ENCODE measurements at regions not wholly inside any gene's neighbourhood (a gene's known extent, or its start where the extent isn't known, plus 50 kb on each side); places are given as distances from the start of the nearest gene placed in this dataset.

GRCh38 chr21:35646606-35647005 lies 413.7 kb downstream of the SETD4 start:
- no peak for DNase-seq (ENCODE audit: low read depth)

GRCh38 chr21:35645991-35646390 lies 414.3 kb downstream of the SETD4 start:
- DNase-seq (ENCODE audit: low read depth), result no peak

GRCh38 chr21:35644523-35644922 lies 415.8 kb downstream of the SETD4 start:
- no peak for DNase-seq (ENCODE audit: low read depth)

GRCh38 chr21:35643176-35643575 lies 417.1 kb downstream of the SETD4 start:
- DNase-seq (ENCODE audit: low read depth), result no peak

GRCh38 chr21:35641271-35642016 lies 418.9 kb downstream of the SETD4 start:
- DNase-seq (ENCODE audit: low read depth), result no peak

GRCh38 chr21:35637431-35637830 lies 422.9 kb downstream of the SETD4 start:
- peak; percentile 50 for DNase-seq (ENCODE audit: low read depth)

- no peak for DNase-seq (ENCODE audit: low read depth)
Observed at GRCh38 chr21:35635994-35636393, 424.3 kb downstream of the SETD4 start.

GRCh38 chr21:35635261-35635660 lies 425.1 kb downstream of the SETD4 start:
- DNase-seq (ENCODE audit: low read depth), result peak; percentile 81

- no peak for DNase-seq (ENCODE audit: low read depth)
Observed at GRCh38 chr21:35633501-35633900, 426.8 kb downstream of the SETD4 start.

GRCh38 chr21:35632711-35633110 lies 427.6 kb downstream of the SETD4 start:
- DNase-seq (ENCODE audit: low read depth), result no peak

GRCh38 chr21:35628316-35628715 lies 432.0 kb downstream of the SETD4 start:
- peak; percentile 21 for DNase-seq (ENCODE audit: low read depth)

- no peak for DNase-seq (ENCODE audit: low read depth)
Observed at GRCh38 chr21:35627462-35627861, 432.9 kb downstream of the SETD4 start.

- DNase-seq (ENCODE audit: low read depth), result no peak
Observed at GRCh38 chr21:35625576-35625975, 434.8 kb downstream of the SETD4 start.

- DNase-seq (ENCODE audit: low read depth), result no peak
Observed at GRCh38 chr21:35624901-35625300, 435.4 kb downstream of the SETD4 start.

GRCh38 chr21:35622612-35623011 lies 437.7 kb downstream of the SETD4 start:
- no peak for DNase-seq (ENCODE audit: low read depth)

GRCh38 chr21:35619184-35619583 lies 441.1 kb downstream of the SETD4 start:
- peak; percentile 87 for DNase-seq (ENCODE audit: low read depth)

- no peak for DNase-seq (ENCODE audit: low read depth)
Observed at GRCh38 chr21:35617491-35617890, 442.8 kb downstream of the SETD4 start.

GRCh38 chr21:35616090-35616489 lies 444.2 kb downstream of the SETD4 start:
- DNase-seq (ENCODE audit: low read depth), result no peak

- no peak for DNase-seq (ENCODE audit: low read depth)
Observed at GRCh38 chr21:35615325-35615724, 445.0 kb downstream of the SETD4 start.

GRCh38 chr21:35614396-35614921 lies 445.9 kb downstream of the SETD4 start:
- peak; percentile 76 for DNase-seq (ENCODE audit: low read depth)

GRCh38 chr21:35611708-35612132 lies 448.6 kb downstream of the SETD4 start:
- DNase-seq (ENCODE audit: low read depth), result peak; percentile 57

GRCh38 chr21:35609263-35609662 lies 451.1 kb downstream of the SETD4 start:
- no peak for DNase-seq (ENCODE audit: low read depth)

GRCh38 chr21:35607406-35607805 lies 452.9 kb downstream of the SETD4 start:
- DNase-seq (ENCODE audit: low read depth), result no peak

- DNase-seq (ENCODE audit: low read depth), result peak; percentile 21
Observed at GRCh38 chr21:35606578-35606977, 453.7 kb downstream of the SETD4 start.

All from Daoy (cell line).